ENCODE measurements at regions not wholly inside any gene's neighbourhood (a gene's known extent, or its start where the extent isn't known, plus 50 kb on each side); places are given as distances from the start of the nearest gene placed in this dataset.

- DNase-seq, result no peak
Observed at GRCh38 chr3:40593351-40593750, 68.6 kb downstream of the ZNF621 start.

- no peak for DNase-seq
Observed at GRCh38 chr3:40597441-40597840, 72.7 kb downstream of the ZNF621 start.

- no peak for DNase-seq
Observed at GRCh38 chr3:40598338-40598737, 73.6 kb downstream of the ZNF621 start.

GRCh38 chr3:40598962-40599361, 74.2 kb downstream of the ZNF621 start:
- DNase-seq, result no peak

- DNase-seq, result no peak
Observed at GRCh38 chr3:40602778-40603385, 78.1 kb downstream of the ZNF621 start.

GRCh38 chr3:40605960-40606359, 81.2 kb downstream of the ZNF621 start:
- no peak for DNase-seq

GRCh38 chr3:40608091-40608490, 83.3 kb downstream of the ZNF621 start:
- DNase-seq, result no peak

GRCh38 chr3:40613306-40613705, 88.5 kb downstream of the ZNF621 start:
- DNase-seq, result no peak

GRCh38 chr3:40615110-40615915, 90.6 kb downstream of the ZNF621 start:
- DNase-seq, result no peak

- no peak for DNase-seq
Observed at GRCh38 chr3:40615918-40616819, 91.4 kb downstream of the ZNF621 start.

GRCh38 chr3:40617084-40617483, 92.3 kb downstream of the ZNF621 start:
- no peak for DNase-seq

- DNase-seq, result no peak
Observed at GRCh38 chr3:40618158-40618557, 93.4 kb downstream of the ZNF621 start.

GRCh38 chr3:40620151-40620550, 95.4 kb downstream of the ZNF621 start:
- no peak for DNase-seq

GRCh38 chr3:40621252-40621651, 96.5 kb downstream of the ZNF621 start:
- no peak for DNase-seq

- no peak for DNase-seq
Observed at GRCh38 chr3:40623567-40623966, 98.8 kb downstream of the ZNF621 start.

GRCh38 chr3:40624189-40624769, 99.5 kb downstream of the ZNF621 start:
- no peak for DNase-seq

GRCh38 chr3:40627095-40627494, 102.3 kb downstream of the ZNF621 start:
- DNase-seq, result no peak

GRCh38 chr3:40628984-40629383, 104.2 kb downstream of the ZNF621 start:
- DNase-seq, result no peak

GRCh38 chr3:40631341-40631995, 106.7 kb downstream of the ZNF621 start:
- DNase-seq, result no peak

- no peak for DNase-seq
Observed at GRCh38 chr3:40637906-40638305, 113.1 kb downstream of the ZNF621 start.

GRCh38 chr3:40639006-40639405, 114.2 kb downstream of the ZNF621 start:
- no peak for DNase-seq

- DNase-seq, result no peak
Observed at GRCh38 chr3:40642812-40643211, 118.1 kb downstream of the ZNF621 start.

GRCh38 chr3:40645883-40646282, 121.1 kb downstream of the ZNF621 start:
- DNase-seq, result no peak

Measured in NCI-H1417 treated with DMSO at 0.1 percent for 48 hours (cell line).